Nephron progenitor cell (in vitro differentiated cells): ENCODE measurements at regions not wholly inside any gene's neighbourhood (a gene's known extent, or its start where the extent isn't known, plus 50 kb on each side); places are given as distances from the start of the nearest gene placed in this dataset.

ENCODE experiments used
- DNase-seq: peaks from one replicate; pipeline ENCODE4 v3.0.0; 2021
- H3K27ac Mint-ChIP-seq: 2 replicates; pipeline ENCODE4 v1.8.0; 2021; ENCODE audit warnings: mild to moderate bottlenecking, moderate library complexity, mixed read lengths
- H3K27me3 Mint-ChIP-seq: 2 replicates; pipeline ENCODE4 v1.8.0; 2021; ENCODE audit warnings: mild to moderate bottlenecking, low read depth, mixed read lengths; ENCODE audit not compliant: poor library complexity
- H3K36me3 Mint-ChIP-seq: 2 replicates; pipeline ENCODE4 v1.8.0; 2021; ENCODE audit warnings: low read depth, mixed read lengths
- H3K4me1 Mint-ChIP-seq: 2 replicates; pipeline ENCODE4 v1.8.0; 2021; ENCODE audit warnings: mixed read lengths
- H3K4me3 Mint-ChIP-seq: 2 replicates; pipeline ENCODE4 v1.8.0; 2021; ENCODE audit warnings: mild to moderate bottlenecking, moderate library complexity, mixed read lengths
- H3K9me3 Mint-ChIP-seq: 2 replicates; pipeline ENCODE4 v1.8.0; 2021; ENCODE audit warnings: mild to moderate bottlenecking, moderate library complexity, mixed read lengths
- CTCF ChIP-seq: fragments of 200-600 bp; sonication (generic); IDR thresholded peaks from 2 replicates; pipeline ENCODE4 v1.5.0; 2021; ENCODE audit warnings: antibody characterized with exemption

- Mint-ChIP-seq H3K9me3 (no peaks in the 10 kb centered on the region), H3K27ac (peak overlapping the region; percentile 49), H3K36me3 (no peaks in the 10 kb centered on the region), H3K27me3 (peaks cover 16% of the 10 kb centered on the region), H3K4me1 (peaks cover 15% of the 10 kb centered on the region), H3K4me3 (peak overlapping the region; percentile 86)
- peak; percentile 32 for DNase-seq
- TF ChIP-seq CTCF: no peak
Observed at GRCh38 chr6:26311385-26312095, 53.5 kb upstream of the BTN3A2 start.

- Mint-ChIP-seq H3K27ac (peak overlapping the region; percentile 49), H3K27me3 (peaks cover 16% of the 10 kb centered on the region), H3K9me3 (no peaks in the 10 kb centered on the region), H3K4me3 (peak overlapping the region; percentile 86), H3K4me1 (peaks cover 15% of the 10 kb centered on the region), H3K36me3 (no peaks in the 10 kb centered on the region)
- no peak for TF ChIP-seq CTCF
- DNase-seq: no peak
Observed at GRCh38 chr6:26312096-26312463, 52.9 kb upstream of the BTN3A2 start.

- Mint-ChIP-seq H3K4me3 (peak overlapping the region; percentile 86), H3K27me3 (peaks cover 13% of the 10 kb centered on the region), H3K27ac (no peak overlapping the region), H3K36me3 (no peaks in the 10 kb centered on the region), H3K9me3 (no peaks in the 10 kb centered on the region), H3K4me1 (peaks cover 20% of the 10 kb centered on the region)
- DNase-seq: peak; percentile 78
- no peak for TF ChIP-seq CTCF
Observed at GRCh38 chr6:26312501-26313397, 52.2 kb upstream of the BTN3A2 start.
